Osteocyte (in vitro differentiated cells): ENCODE measurements at regions not wholly inside any gene's neighbourhood (a gene's known extent, or its start where the extent isn't known, plus 50 kb on each side); places are given as distances from the start of the nearest gene placed in this dataset.
A peak's percentile ranks its signal among the peaks of the same experiment; 100 is the strongest.

ENCODE experiments used
- DNase-seq: peaks from one replicate; pipeline ENCODE4 v3.0.0; 2021; ENCODE audit warnings: mixed read lengths; ENCODE audit not compliant: unreplicated experiment; ENCODE audit errors: extremely low spot score
- H3K27ac Mint-ChIP-seq: one replicate; pipeline ENCODE4 v1.8.0; 2021; ENCODE audit warnings: mild to moderate bottlenecking, mixed read lengths; ENCODE audit not compliant: unreplicated experiment
- H3K27me3 Mint-ChIP-seq: one replicate; pipeline ENCODE4 v1.8.0; 2021; ENCODE audit warnings: mixed read lengths; ENCODE audit not compliant: unreplicated experiment
- H3K36me3 Mint-ChIP-seq: one replicate; pipeline ENCODE4 v1.8.0; 2021; ENCODE audit warnings: mixed read lengths; ENCODE audit not compliant: unreplicated experiment
- H3K4me1 Mint-ChIP-seq: one replicate; pipeline ENCODE4 v1.8.0; 2021; ENCODE audit warnings: mixed read lengths; ENCODE audit not compliant: unreplicated experiment
- H3K4me3 Mint-ChIP-seq: one replicate; pipeline ENCODE4 v1.8.0; 2021; ENCODE audit warnings: mild to moderate bottlenecking, moderate library complexity, mixed read lengths; ENCODE audit not compliant: unreplicated experiment
- H3K9me3 Mint-ChIP-seq: one replicate; pipeline ENCODE4 v1.8.0; 2021; ENCODE audit warnings: mixed read lengths; ENCODE audit not compliant: unreplicated experiment
- CTCF ChIP-seq: fragments of 200-600 bp; sonication (generic); IDR thresholded peaks from 2 replicates; pipeline ENCODE4 v1.5.0; 2021; ENCODE audit warnings: antibody characterized with exemption, mild to moderate bottlenecking, moderate library complexity

GRCh38 chr18:78751664-78752063 lies 228.0 kb upstream of the SALL3 start:
- H3K9me3 Mint-ChIP-seq, result peaks cover 18% of the 10 kb centered on the region
- H3K4me3 Mint-ChIP-seq, result no peak overlapping the region
- peak; percentile 51 for DNase-seq
- no peaks in the 10 kb centered on the region for H3K27me3 Mint-ChIP-seq
- H3K36me3 Mint-ChIP-seq, result no peaks in the 10 kb centered on the region
- no peak for TF ChIP-seq CTCF
- H3K27ac Mint-ChIP-seq, result no peak overlapping the region
- H3K4me1 Mint-ChIP-seq, result no peaks in the 10 kb centered on the region

- Mint-ChIP-seq H3K4me1 (no peaks in the 10 kb centered on the region), H3K27ac (no peak overlapping the region), H3K4me3 (no peak overlapping the region), H3K36me3 (no peaks in the 10 kb centered on the region), H3K27me3 (no peaks in the 10 kb centered on the region), H3K9me3 (peaks cover 24% of the 10 kb centered on the region)
- peak; percentile 76 for DNase-seq
- no peak for TF ChIP-seq CTCF
Observed at GRCh38 chr18:78753240-78753639, 226.4 kb upstream of the SALL3 start.

GRCh38 chr18:78754311-78755043 lies 225.1 kb upstream of the SALL3 start:
- Mint-ChIP-seq H3K4me3 (no peak overlapping the region), H3K36me3 (no peaks in the 10 kb centered on the region), H3K9me3 (peaks cover 27% of the 10 kb centered on the region), H3K4me1 (no peaks in the 10 kb centered on the region), H3K27ac (no peak overlapping the region), H3K27me3 (no peaks in the 10 kb centered on the region)
- no peak for TF ChIP-seq CTCF
- DNase-seq, result peak; percentile 83

- TF ChIP-seq CTCF, result no peak
- Mint-ChIP-seq H3K4me1 (no peaks in the 10 kb centered on the region), H3K27ac (no peak overlapping the region), H3K27me3 (no peaks in the 10 kb centered on the region), H3K9me3 (peaks cover 35% of the 10 kb centered on the region), H3K4me3 (no peak overlapping the region), H3K36me3 (no peaks in the 10 kb centered on the region)
- DNase-seq, result peak; percentile 76
Observed at GRCh38 chr18:78757014-78757413, 222.6 kb upstream of the SALL3 start.

GRCh38 chr18:78758496-78758895 lies 221.1 kb upstream of the SALL3 start:
- Mint-ChIP-seq H3K27me3 (no peaks in the 10 kb centered on the region), H3K4me1 (no peaks in the 10 kb centered on the region), H3K27ac (no peak overlapping the region), H3K4me3 (no peak overlapping the region), H3K36me3 (no peaks in the 10 kb centered on the region), H3K9me3 (peaks cover 37% of the 10 kb centered on the region)
- peak; percentile 54 for DNase-seq
- TF ChIP-seq CTCF, result no peak
